H1 (cell line): ENCODE measurements at regions not wholly inside any gene's neighbourhood (a gene's known extent, or its start where the extent isn't known, plus 50 kb on each side); places are given as distances from the start of the nearest gene placed in this dataset.

Source experiments
- CTCF ChIA-PET: fragments of 300-600 bp; sonication (Branson Sonifier 250); formaldehyde crosslinking; loops from one replicate; lab custom pipeline; 2021; ENCODE audit not compliant: partially characterized antibody; lab: Charles Lee
- POLR2A ChIA-PET: fragments of 300-600 bp; sonication (Branson Sonifier 250); formaldehyde crosslinking; loops from one replicate; lab custom pipeline; 2021; ENCODE audit warnings: inconsistent platforms; ENCODE audit not compliant: partially characterized antibody; lab: Charles Lee
- DNase-seq, 2 experiments: peaks; one replicate each; pipeline versions ENCODE4 v3.0.0 to v3.0.0-alpha.2; 2010 to 2022; ENCODE audit warnings: low spot score in 2 of 2, low read depth in 1 of 2, mixed read lengths in 1 of 2
- FAIRE-seq: peaks from 2 replicates; lab custom pipeline; 2011; peaks lifted over from hg19 to GRCh38; lab: Jason Lieb, UNC
- H2AFZ ChIP-seq: 2 replicates; pipeline ENCODE4 v1.8.1; 2012; ENCODE audit warnings: low read length, inconsistent platforms
- H2AK5ac ChIP-seq: 2 replicates; pipeline ENCODE4 v1.6.1; 2013; ENCODE audit warnings: low read depth, low read length
- H2BK120ac ChIP-seq: replicated peaks from 2 replicates; pipeline ENCODE3; 2013; ENCODE audit warnings: low read depth, low read length, inconsistent platforms
- H2BK12ac ChIP-seq: 2 replicates; pipeline ENCODE4 v1.6.1; 2013; ENCODE audit warnings: low read depth, low read length
- H2BK15ac ChIP-seq: 2 replicates; pipeline ENCODE4 v1.6.1; 2013; ENCODE audit warnings: low read length
- H2BK20ac ChIP-seq: 2 replicates; pipeline ENCODE4 v1.6.1; 2013; ENCODE audit warnings: low read length
- H2BK5ac ChIP-seq: 2 replicates; pipeline ENCODE4 v1.6.1; 2013; ENCODE audit warnings: low read depth, low read length
- H3K14ac ChIP-seq: 2 replicates; pipeline ENCODE4 v1.6.1; 2013; ENCODE audit warnings: inconsistent platforms; ENCODE audit not compliant: insufficient read length
- H3K18ac ChIP-seq: 2 replicates; pipeline ENCODE4 v1.6.1; 2013; ENCODE audit warnings: low read length; ENCODE audit errors: extremely low read depth
- H3K23ac ChIP-seq: 2 replicates; pipeline ENCODE4 v1.6.1; 2013; ENCODE audit warnings: inconsistent platforms; ENCODE audit not compliant: insufficient read length
- H3K23me2 ChIP-seq: 2 replicates; pipeline ENCODE4 v1.6.1; 2013; ENCODE audit warnings: low read depth, low read length
- H3K27ac ChIP-seq: 2 replicates; pipeline ENCODE4 v1.6.1; 2011; ENCODE audit warnings: low read depth, low read length, inconsistent platforms
- H3K27me3 ChIP-seq, 4 experiments: replicated peaks in 1 of 4; 1 replicate in 1 of 4; 2 replicates in 3 of 4; pipeline versions ENCODE4 v1.6.1 to v1.8.1; 2011 to 2013; ENCODE audit warnings: low read length in 3 of 4, mild to moderate bottlenecking in 3 of 4, inconsistent platforms in 2 of 4, mixed read lengths in 2 of 4, moderate library complexity in 1 of 4; ENCODE audit not compliant: control insufficient read depth in 3 of 4, insufficient read depth in 3 of 4; ENCODE audit errors: extremely low read depth in 1 of 4
- H3K36me3 ChIP-seq, 4 experiments: 2 replicates each; pipeline versions ENCODE4 v1.6.1 to v1.8.1; 2011 to 2013; ENCODE audit warnings: mild to moderate bottlenecking in 4 of 4, low read length in 3 of 4, moderate library complexity in 2 of 4, control low read depth in 1 of 4, inconsistent platforms in 1 of 4; ENCODE audit not compliant: insufficient read depth in 4 of 4, control insufficient read depth in 2 of 4
- H3K4ac ChIP-seq: replicated peaks from 2 replicates; pipeline ENCODE3; 2013; ENCODE audit warnings: low read length, low read depth, mixed read lengths, inconsistent platforms; ENCODE audit not compliant: insufficient read length
- H3K4me1 ChIP-seq, 4 experiments: replicated peaks in 1 of 4; 1 replicate in 1 of 4; 2 replicates in 3 of 4; pipeline versions ENCODE4 v1.6.1 to v1.8.1; 2011 to 2013; ENCODE audit warnings: low read length in 3 of 4, inconsistent platforms in 2 of 4, mixed read lengths in 1 of 4; ENCODE audit not compliant: insufficient read depth in 4 of 4, control insufficient read depth in 3 of 4
- H3K4me2 ChIP-seq, 2 experiments: 2 replicates each; pipeline versions ENCODE4 v1.6.1 to v1.8.1; 2011 to 2013; ENCODE audit warnings: low read depth in 2 of 2, low read length in 2 of 2, control low read depth in 1 of 2, inconsistent platforms in 1 of 2, mild to moderate bottlenecking in 1 of 2; ENCODE audit not compliant: insufficient read depth in 1 of 2
- H3K4me3 ChIP-seq, 4 experiments: fragments of 200-600, 300-600 bp in 1 of 4; sonication (generic), shearing (Covaris generic), sonication (Bioruptor Twin) in 1 of 4; 2 replicates each; pipeline versions ENCODE4 v1.5.1 to v1.8.1; 2011 to 2016; ENCODE audit warnings: low read length in 4 of 4, low read depth in 3 of 4, control low read depth in 2 of 4, inconsistent platforms in 2 of 4, mild to moderate bottlenecking in 2 of 4, mixed read lengths in 1 of 4, moderate library complexity in 1 of 4; ENCODE audit not compliant: insufficient read depth in 2 of 4; ENCODE audit errors: extremely low read depth in 1 of 4
- H3K56ac ChIP-seq: replicated peaks from 2 replicates; pipeline ENCODE3; 2013; ENCODE audit warnings: low read depth, mild to moderate bottlenecking, mixed read lengths, low read length, inconsistent platforms; ENCODE audit not compliant: insufficient read length
- H3K79me1 ChIP-seq: 2 replicates; pipeline ENCODE4 v1.6.1; 2013; ENCODE audit warnings: low read depth, low read length, control low read depth
- H3K79me2 ChIP-seq, 2 experiments: 2 replicates each; pipeline versions ENCODE4 v1.6.1 to v1.8.1; 2012 to 2013; ENCODE audit warnings: low read length in 2 of 2, mild to moderate bottlenecking in 2 of 2, inconsistent platforms in 1 of 2; ENCODE audit not compliant: insufficient read depth in 2 of 2, control insufficient read depth in 1 of 2
- H3K9ac ChIP-seq, 4 experiments: replicated peaks in 1 of 4; 1 replicate in 1 of 4; 2 replicates in 3 of 4; pipeline versions ENCODE4 v1.6.1 to v1.8.1; 2011 to 2013; ENCODE audit warnings: low read depth in 3 of 4, low read length in 3 of 4, control low read depth in 2 of 4, mild to moderate bottlenecking in 2 of 4, moderate library complexity in 2 of 4, inconsistent platforms in 1 of 4; ENCODE audit errors: extremely low read depth in 1 of 4
- H3K9me3 ChIP-seq, 2 experiments: 2 replicates each; pipeline versions ENCODE4 v1.6.1 to v1.8.1; 2012 to 2013; ENCODE audit warnings: mild to moderate bottlenecking in 2 of 2, moderate library complexity in 2 of 2, control low read depth in 1 of 2, inconsistent platforms in 1 of 2, low read depth in 1 of 2, low read length in 1 of 2, mixed read lengths in 1 of 2; ENCODE audit not compliant: insufficient read depth in 2 of 2
- H4K20me1 ChIP-seq, 2 experiments: replicated peaks in 1 of 2; 2 replicates each; pipeline versions ENCODE3 to v1.8.1; 2011 to 2013; ENCODE audit warnings: inconsistent platforms in 2 of 2, low read length in 2 of 2, mild to moderate bottlenecking in 1 of 2; ENCODE audit not compliant: insufficient read depth in 2 of 2, control insufficient read depth in 1 of 2
- H4K5ac ChIP-seq: 2 replicates; pipeline ENCODE4 v1.6.1; 2013; ENCODE audit warnings: low read length, low read depth, mixed read lengths, inconsistent platforms; ENCODE audit not compliant: insufficient read length
- H4K8ac ChIP-seq: 2 replicates; pipeline ENCODE4 v1.8.0; 2013; ENCODE audit warnings: mild to moderate bottlenecking, moderate library complexity, low read length, inconsistent platforms; ENCODE audit not compliant: insufficient read depth; ENCODE audit errors: extremely low read depth
- H4K91ac ChIP-seq: replicated peaks from 2 replicates; pipeline ENCODE3; 2013; ENCODE audit warnings: low read length, mixed read lengths, inconsistent platforms; ENCODE audit not compliant: insufficient read length
- CHD1 ChIP-seq: IDR thresholded peaks from 2 replicates; pipeline ENCODE4 v1.6.1; 2012; ENCODE audit warnings: low read depth, low read length, improper control_type of control experiment
- JUND ChIP-seq: IDR thresholded peaks from 2 replicates; pipeline ENCODE4 v1.6.1; 2011; ENCODE audit warnings: mild to moderate bottlenecking, improper control_type of control experiment, low read length
- NANOG ChIP-seq: IDR thresholded peaks from 2 replicates; pipeline ENCODE4 v1.6.1; 2011; ENCODE audit warnings: low read length, low read depth, mild to moderate bottlenecking, inconsistent platforms; ENCODE audit not compliant: insufficient read depth, poor library complexity, severe bottlenecking
- NRF1 ChIP-seq: IDR thresholded peaks from 2 replicates; pipeline ENCODE4 v1.6.1; 2011; ENCODE audit warnings: mild to moderate bottlenecking, low read depth, low read length, improper control_type of control experiment
- RNF2 ChIP-seq: fragments of 200-900, 300-1000 bp; sonication (generic); IDR thresholded peaks from 2 replicates; pipeline ENCODE4 v1.7.1; 2016; ENCODE audit warnings: borderline replicate concordance, low read depth, mild to moderate bottlenecking, antibody characterized with exemption, low read length; ENCODE audit not compliant: poor library complexity, severe bottlenecking; ENCODE audit errors: missing control alignments
- RXRA ChIP-seq: IDR thresholded peaks from 2 replicates; pipeline ENCODE4 v1.6.1; 2011; ENCODE audit warnings: low read depth, mild to moderate bottlenecking, low read length, moderate library complexity; ENCODE audit not compliant: insufficient read depth
- TAF1 ChIP-seq: IDR thresholded peaks from 2 replicates; pipeline ENCODE4 v1.6.1; 2011; ENCODE audit warnings: mild to moderate bottlenecking, low read depth, low read length
- TAF7 ChIP-seq: optimal IDR thresholded peaks from 2 replicates; pipeline ENCODE3; 2011; ENCODE audit warnings: low read depth, mild to moderate bottlenecking, inconsistent platforms, low read length, moderate library complexity, borderline replicate concordance
- TEAD4 ChIP-seq: IDR thresholded peaks from 2 replicates; pipeline ENCODE4 v1.6.1; 2012; ENCODE audit warnings: low read depth, low read length, inconsistent platforms, mixed read lengths
- WGBS, 2 experiments: shearing (Covaris generic) in 1 of 2; methylation state at CpG; one replicate each; pipeline versions ENCODE4 v1.1.6 to v1.1.7; 2013 to 2015; ENCODE audit warnings: low lambda C conversion rate in 2 of 2, mixed read lengths in 2 of 2, inconsistent platforms in 1 of 2, low coverage in 1 of 2, missing lambda C conversion rate in 1 of 2; ENCODE audit not compliant: insufficient replicate concordance in 2 of 2, insufficient coverage in 1 of 2, insufficient read length in 1 of 2; ENCODE audit errors: extremely low coverage in 1 of 2, missing lambda C conversion rate in 1 of 2; 5-methylcytosine and 5-hydroxymethylcytosine counted together

DNA sequence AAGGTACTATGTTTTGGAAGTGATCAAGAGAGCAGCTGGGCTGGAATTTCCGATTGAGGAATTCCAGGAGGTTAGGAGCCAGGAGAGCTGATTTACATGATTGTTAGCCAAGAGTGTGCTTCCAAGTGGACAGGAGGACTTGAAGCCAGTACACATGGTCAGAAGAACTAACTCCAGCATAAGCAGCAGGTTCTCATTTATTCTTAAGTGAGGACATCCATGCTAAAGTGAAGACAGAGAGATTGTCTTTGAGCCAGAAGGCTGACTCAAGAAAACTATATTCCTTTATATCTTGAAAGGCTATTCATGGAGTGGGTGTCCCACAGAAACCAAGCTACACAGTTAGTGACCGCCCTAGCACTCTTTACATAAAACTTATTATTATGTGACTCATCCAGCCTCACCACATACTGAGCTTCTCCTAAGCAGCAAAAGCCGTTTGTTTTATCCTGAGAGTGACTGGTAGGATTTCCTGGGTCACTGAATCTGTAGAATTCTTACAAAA, 56.7 kb upstream of the SEMA3A start:
- Histone ChIP-seq H3K27ac (no peak overlapping the region), H3K56ac (no peak overlapping the region), H2BK120ac (peak overlapping the region; percentile 31), H3K23me2 (no peaks in the 10 kb centered on the region), H3K79me1 (no peaks in the 10 kb centered on the region), H2AFZ (no peak overlapping the region), H3K9me3 (no peaks in the 10 kb centered on the region), H3K27me3 (no peaks in the 10 kb centered on the region), H2BK12ac (no peak overlapping the region), H3K4me3 (no peak overlapping the region), H3K4ac (no peak overlapping the region), H2BK15ac (no peak overlapping the region), H3K9ac (no peak overlapping the region), H3K14ac (no peak overlapping the region), H3K79me2 (no peaks in the 10 kb centered on the region), H2BK20ac (no peak overlapping the region), H3K18ac (no peak overlapping the region), H4K8ac (no peak overlapping the region), H4K91ac (no peak overlapping the region), H2BK5ac (no peak overlapping the region), H3K4me1 (peaks cover 0 to 9% (median 6%) of the 10 kb centered on the region in 4 experiments; a peak in 4 of 7 replicates), H4K20me1 (no peaks in the 10 kb centered on the region), H2AK5ac (no peak overlapping the region), H3K4me2 (no peak overlapping the region), H3K36me3 (no peaks in the 10 kb centered on the region), H4K5ac (no peak overlapping the region), H3K23ac (no peak overlapping the region)
- TF ChIP-seq CHD1 = no peak
- no peak for TF ChIP-seq NANOG
- no peak for TF ChIP-seq RNF2
- no peak for TF ChIP-seq JUND
- no peak for TF ChIP-seq NRF1
- no peak for TF ChIP-seq TAF1
- TF ChIP-seq RXRA = no peak
- no peak for TF ChIP-seq TAF7
- peak; percentile 39; the same call in 1 of the 2 replicates for TF ChIP-seq TEAD4
- CTCF ChIA-PET = interaction anchor here (0.7 kb wide), 1 partner anchor 64 kb away, joined by 3 read pairs; no protein-coding TSS in a partner anchor
- POLR2A ChIA-PET = interaction anchor here (1.2 kb wide), 1 partner anchor 19 kb away, joined by 3 read pairs; no protein-coding TSS in a partner anchor
- WGBS, 2 experiments = 74% methylated on average over 3 of the region's 3 CpGs; no CpG with 5 or more reads in 1 of the 2 experiments
- DNase-seq (no peak), FAIRE-seq (peak; percentile 19)
